ENCODE measurements at regions not wholly inside any gene's neighbourhood (a gene's known extent, or its start where the extent isn't known, plus 50 kb on each side); places are given as distances from the start of the nearest gene placed in this dataset.

DNA sequence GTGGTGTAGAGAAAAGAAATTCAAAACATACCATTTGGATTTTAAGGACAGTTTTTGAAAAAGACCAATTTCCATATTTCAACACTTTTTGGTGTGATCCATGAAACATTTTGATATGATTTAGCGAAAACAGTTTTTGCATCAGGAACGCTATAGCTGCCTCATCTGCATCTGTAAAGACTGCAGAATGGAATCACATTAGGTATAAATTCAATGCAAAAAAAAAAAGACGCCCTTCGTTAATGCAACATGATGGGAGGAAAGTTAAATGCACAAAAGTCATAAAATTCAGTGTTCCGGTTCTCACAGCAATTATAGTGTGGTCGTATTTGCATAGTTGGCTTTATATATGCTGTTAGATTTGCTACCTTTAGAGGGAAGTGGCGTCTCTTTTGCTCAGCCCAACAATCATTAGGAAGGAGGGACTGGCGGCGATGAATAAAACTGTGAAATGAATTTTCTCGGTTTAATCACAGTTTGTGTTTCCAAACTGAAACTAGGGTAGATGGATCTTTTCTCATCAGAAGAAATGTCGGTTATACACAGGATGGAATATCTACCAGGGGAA is 215.7 kb downstream of the TEX29 start:
- POLR2A ChIA-PET, result no interaction called here

DNA sequence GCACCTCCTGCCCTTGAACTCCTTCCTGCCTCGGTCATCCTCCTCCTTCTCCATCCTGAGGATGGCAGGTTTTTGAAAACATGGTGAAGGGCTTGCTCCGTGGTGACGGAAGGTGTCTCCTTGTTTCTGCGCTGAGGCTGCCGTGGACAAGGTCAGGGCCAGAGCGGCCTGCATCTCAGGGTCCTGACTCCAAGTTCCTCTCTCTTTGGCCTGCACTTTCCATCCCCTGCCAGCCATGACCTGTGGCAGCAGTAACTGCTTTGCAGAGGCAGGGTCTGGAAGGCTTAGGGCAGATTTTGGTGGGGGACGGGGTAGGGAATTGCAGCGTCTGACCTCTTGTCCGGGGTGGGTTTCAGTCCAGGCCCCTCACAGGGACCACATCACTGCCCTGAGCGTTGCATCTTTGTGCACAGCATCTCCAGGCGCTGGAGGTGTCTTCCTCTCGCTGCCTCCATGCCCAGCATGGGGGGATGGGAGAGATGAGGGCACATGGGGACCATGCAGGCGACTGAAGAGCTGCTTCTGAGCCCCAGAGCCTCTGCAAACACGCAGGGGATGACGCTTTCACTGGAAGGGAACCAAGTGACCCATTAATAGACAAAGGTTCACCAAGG is 216.8 kb downstream of the TEX29 start:
- H3K27ac Mint-ChIP-seq, result no peak overlapping the region
- DNase-seq (no peak), ATAC-seq (ENCODE audit: low read depth) (no peak)
- H3K9me3 Mint-ChIP-seq, result no peaks in the 10 kb centered on the region
- no peaks in the 10 kb centered on the region for H3K36me3 Mint-ChIP-seq
- H3K4me1 Mint-ChIP-seq, result no peaks in the 10 kb centered on the region
- H3K27me3 Mint-ChIP-seq, result peaks cover 41% of the 10 kb centered on the region
- POLR2A ChIA-PET, result no interaction called here
- H3K4me3 Mint-ChIP-seq, result no peak overlapping the region

More for the DNA sequence above, 215.7 kb downstream of the TEX29 start:
- no peaks in the 10 kb centered on the region for H3K4me1 Mint-ChIP-seq
- DNase-seq (no peak), ATAC-seq (ENCODE audit: low read depth) (no peak)
- H3K27me3 Mint-ChIP-seq, result peaks cover 49% of the 10 kb centered on the region
- H3K9me3 Mint-ChIP-seq, result no peaks in the 10 kb centered on the region
- no peaks in the 10 kb centered on the region for H3K36me3 Mint-ChIP-seq
- no peak overlapping the region for H3K27ac Mint-ChIP-seq
- H3K4me3 Mint-ChIP-seq, result no peak overlapping the region

DNA sequence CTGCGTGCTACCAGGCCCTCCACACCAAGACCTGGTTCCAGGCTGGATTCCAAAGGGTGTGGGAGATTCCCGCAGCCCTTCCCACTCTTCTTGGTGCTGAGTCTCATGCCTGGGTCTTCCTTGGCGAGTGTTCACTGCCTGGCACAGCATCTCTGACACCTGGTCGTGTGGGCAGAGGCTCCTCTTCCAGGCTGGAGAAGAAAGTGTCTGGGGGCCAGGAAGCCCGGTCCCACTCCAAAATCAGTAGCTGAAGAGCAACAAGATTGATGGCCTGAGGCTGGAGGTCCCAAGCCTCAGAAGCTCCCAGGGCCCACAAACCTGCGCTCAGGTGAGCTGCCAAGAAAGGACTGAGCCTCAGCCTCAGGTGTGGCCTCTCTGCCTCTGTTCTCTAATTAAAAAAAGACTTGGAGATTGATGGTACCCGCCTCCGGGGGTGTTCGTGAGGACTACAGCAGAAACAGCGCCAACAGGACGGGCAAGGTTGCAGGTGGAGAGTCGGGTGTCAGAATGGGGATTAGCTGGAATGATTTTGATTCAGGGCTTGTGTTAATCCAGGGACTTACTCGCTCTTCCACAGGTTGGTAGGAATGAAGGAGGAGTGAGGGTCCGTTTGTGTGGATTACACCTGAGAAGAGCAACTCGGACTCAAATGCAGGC is 217.5 kb downstream of the TEX29 start:
- Mint-ChIP-seq H3K27ac (no peak overlapping the region), H3K9me3 (no peaks in the 10 kb centered on the region), H3K27me3 (peaks cover 34% of the 10 kb centered on the region), H3K4me1 (no peaks in the 10 kb centered on the region), H3K36me3 (no peaks in the 10 kb centered on the region), H3K4me3 (no peak overlapping the region)
- no peak for DNase-seq
- POLR2A ChIA-PET, result no interaction called here
- ATAC-seq (ENCODE audit: low read depth), result no peak

DNA sequence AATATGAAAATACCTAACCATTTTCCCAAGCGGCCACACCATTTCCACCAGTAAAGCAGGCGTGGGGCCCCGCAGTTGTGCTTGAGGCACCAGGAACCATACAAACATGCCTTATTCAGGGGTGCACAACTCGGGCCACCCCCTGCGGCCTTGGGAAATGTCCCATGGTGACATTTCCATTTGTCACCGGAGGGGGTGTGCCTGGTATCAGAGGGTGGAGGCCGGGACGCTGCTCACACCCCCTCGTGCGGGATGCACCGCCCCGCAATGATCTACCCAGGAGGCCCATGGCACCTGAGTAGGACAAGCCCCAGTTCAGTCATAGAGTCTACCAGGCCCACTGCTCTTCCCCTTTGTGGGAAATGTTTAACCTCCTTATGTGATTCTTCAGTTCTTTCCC is 218.8 kb downstream of the TEX29 start:
- DNase-seq, result no peak
- POLR2A ChIA-PET, result no interaction called here
- no peak for ATAC-seq (ENCODE audit: low read depth)
- H3K36me3 Mint-ChIP-seq, result no peaks in the 10 kb centered on the region
- peaks cover 21% of the 10 kb centered on the region for H3K27me3 Mint-ChIP-seq
- no peaks in the 10 kb centered on the region for H3K4me1 Mint-ChIP-seq
- no peak overlapping the region for H3K4me3 Mint-ChIP-seq
- H3K9me3 Mint-ChIP-seq, result peaks cover under 1% of the 10 kb centered on the region
- H3K27ac Mint-ChIP-seq, result no peak overlapping the region

DNA sequence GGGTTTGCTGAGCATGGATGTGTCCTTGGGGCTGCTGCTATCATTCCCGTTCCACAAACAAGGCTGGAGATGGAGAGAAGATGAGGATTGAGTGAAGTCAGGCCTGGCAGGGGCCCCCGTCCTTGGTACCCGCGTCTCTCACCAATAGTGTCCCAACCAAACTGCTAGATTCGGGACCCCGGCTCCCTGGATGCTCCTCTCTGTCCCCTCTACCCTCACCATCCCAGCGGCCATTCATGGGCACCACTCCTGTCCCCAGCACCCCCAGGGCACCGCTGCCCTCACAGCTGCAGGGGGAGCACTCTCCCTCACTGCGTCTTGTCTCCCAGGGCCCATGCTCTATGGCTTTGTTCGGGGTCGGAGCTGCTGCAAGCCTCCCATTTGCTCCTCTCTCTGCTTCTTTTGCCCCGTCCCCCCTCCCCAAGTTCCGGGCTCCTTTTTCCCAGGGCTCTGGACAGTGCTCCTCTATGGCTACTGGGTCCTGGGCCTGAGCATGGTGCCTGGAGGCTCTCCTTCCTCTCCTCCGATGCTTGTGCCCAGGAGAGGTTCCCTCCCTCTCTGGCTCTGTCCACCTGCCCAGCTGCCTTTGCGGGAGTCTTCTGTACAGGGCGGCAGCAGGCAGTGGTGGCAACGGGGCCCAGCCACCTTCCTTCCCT is 219.5 kb downstream of the TEX29 start:
- Mint-ChIP-seq H3K9me3 (peaks cover 6% of the 10 kb centered on the region), H3K27me3 (peaks cover 15% of the 10 kb centered on the region), H3K36me3 (no peaks in the 10 kb centered on the region), H3K4me1 (no peaks in the 10 kb centered on the region), H3K4me3 (no peak overlapping the region), H3K27ac (no peak overlapping the region)
- POLR2A ChIA-PET, result no interaction called here
- ATAC-seq (ENCODE audit: low read depth), result no peak
- no peak for DNase-seq

DNA sequence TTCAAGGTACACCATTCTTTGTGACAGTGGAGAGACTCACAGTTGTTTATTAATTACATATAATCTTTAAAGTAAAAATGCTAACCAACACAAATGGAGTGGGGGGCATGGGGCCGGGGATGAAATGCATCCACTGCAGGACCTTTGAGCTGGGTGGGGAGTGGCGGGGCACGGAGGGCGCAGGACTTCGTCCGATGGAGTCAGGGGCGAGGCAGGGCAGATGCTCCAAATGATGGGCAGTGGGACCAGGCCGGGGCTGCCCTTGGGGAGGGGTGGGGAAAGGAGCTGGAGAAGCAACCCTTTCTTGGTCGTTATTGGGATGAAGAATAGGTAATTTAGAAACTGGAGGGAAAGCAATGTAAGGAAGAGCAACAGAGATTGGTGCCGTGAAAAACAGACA is 220.0 kb downstream of the TEX29 start:
- Mint-ChIP-seq H3K36me3 (no peaks in the 10 kb centered on the region), H3K4me3 (no peak overlapping the region), H3K4me1 (no peaks in the 10 kb centered on the region), H3K9me3 (peaks cover 8% of the 10 kb centered on the region), H3K27me3 (peaks cover 10% of the 10 kb centered on the region), H3K27ac (no peak overlapping the region)
- ATAC-seq (ENCODE audit: low read depth) (no peak), DNase-seq (no peak)
- POLR2A ChIA-PET, result no interaction called here

DNA sequence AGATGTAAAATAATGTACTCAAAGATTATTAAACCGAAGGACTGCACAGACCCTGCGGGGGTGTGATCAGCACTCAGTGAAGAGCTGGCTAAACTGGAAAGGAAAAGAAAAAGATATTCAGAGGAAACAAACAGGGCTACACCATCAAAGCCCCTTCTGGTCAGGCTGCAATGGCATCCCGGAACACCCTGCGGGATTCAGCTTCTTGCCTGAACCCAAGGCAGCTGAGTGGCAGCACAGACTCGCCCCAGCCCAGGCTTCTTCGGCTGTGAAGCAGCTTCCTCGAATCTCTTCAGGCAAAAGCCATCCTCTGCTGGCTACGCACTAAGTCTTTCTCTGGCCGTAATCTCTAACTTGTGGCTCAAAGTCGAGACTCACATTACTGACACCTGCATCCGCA is 220.9 kb downstream of the TEX29 start:
- H3K9me3 Mint-ChIP-seq, result peaks cover 8% of the 10 kb centered on the region
- H3K4me3 Mint-ChIP-seq, result no peak overlapping the region
- no peak for ATAC-seq (ENCODE audit: low read depth)
- H3K36me3 Mint-ChIP-seq, result no peaks in the 10 kb centered on the region
- no peaks in the 10 kb centered on the region for H3K4me1 Mint-ChIP-seq
- H3K27ac Mint-ChIP-seq, result no peak overlapping the region
- DNase-seq, result no peak
- peaks cover 2% of the 10 kb centered on the region for H3K27me3 Mint-ChIP-seq
- POLR2A ChIA-PET, result no interaction called here

DNA sequence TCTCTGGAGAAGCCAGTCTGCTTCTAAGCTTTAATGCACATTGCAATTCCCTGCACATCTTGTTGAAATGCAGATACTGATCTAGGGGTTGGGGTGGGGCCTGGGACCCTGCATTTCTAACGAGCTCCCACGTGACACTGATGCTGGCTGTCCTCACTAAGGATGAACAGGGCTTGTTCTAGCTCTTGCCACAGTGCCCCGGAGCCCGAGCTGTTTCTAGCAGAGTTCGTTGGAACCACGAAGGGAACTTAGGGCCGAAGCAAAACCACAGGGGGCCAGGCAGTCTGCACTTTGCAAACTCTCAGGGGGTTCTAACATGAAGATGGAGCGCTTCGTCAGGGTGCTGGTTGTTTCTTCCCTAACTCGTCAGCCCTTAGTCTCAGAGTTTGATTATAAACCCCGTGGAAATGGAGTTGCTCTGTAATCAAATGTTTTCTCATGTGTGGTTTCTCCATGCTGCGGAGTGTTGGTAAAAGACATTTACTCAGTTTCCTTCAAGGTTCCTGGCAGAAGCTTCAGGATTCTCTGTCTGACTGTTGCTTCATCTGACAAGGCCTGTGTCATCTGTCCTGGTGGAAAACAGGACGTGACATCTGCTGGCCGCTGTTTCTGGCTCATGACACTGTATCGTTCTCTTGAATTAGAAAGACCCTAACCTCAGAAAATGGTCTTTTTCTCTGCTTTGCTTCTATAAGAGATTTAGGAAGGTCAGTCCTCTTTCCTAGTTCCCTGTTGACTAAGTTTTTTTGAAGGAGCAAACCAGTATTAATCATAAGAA is 221.5 kb downstream of the TEX29 start:
- Mint-ChIP-seq H3K27me3 (no peaks in the 10 kb centered on the region), H3K36me3 (no peaks in the 10 kb centered on the region), H3K27ac (no peak overlapping the region), H3K9me3 (peaks cover 8% of the 10 kb centered on the region), H3K4me1 (no peaks in the 10 kb centered on the region), H3K4me3 (no peak overlapping the region)
- ATAC-seq (ENCODE audit: low read depth) (no peak), DNase-seq (no peak)
- POLR2A ChIA-PET, result no interaction called here

DNA sequence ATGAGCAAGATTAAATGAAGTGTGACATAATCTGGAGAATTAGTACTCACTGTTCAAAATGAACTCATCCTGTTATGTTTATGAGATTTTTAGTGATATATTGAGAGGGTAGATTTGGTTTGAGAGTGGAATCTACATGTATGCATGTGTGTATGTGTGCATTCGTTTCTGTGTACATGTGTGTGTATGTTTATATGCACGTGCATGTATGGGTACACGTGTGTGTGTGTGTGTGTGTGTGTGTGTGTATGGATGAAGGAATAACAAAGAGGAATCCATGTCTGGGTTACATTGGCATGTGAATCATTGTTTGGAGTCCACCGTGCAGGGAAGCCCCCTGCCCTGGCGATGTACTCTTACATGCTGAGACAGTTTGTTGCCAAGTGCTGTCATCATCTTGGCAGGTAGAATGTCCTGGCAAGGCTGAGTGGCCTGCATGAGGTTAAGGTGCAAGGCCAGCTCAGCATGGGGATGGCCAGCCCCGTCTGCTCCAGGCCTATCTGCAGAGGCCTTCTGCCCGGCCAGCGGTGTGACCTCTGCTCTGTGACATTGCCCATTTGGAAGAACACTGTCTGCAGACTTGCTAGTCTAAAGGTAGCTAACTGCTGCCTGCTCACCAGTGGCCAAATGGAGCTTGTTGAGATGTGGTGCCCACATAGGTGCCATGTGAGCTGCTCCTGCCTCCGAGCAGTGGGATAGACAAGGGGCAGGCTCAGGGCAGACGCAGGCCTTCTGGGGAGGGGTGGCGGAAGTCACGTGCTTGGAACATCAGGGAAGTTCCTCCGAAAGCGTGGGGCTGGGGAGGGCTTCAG is 222.3 kb downstream of the TEX29 start:
- no peaks in the 10 kb centered on the region for H3K4me1 Mint-ChIP-seq
- POLR2A ChIA-PET, result no interaction called here
- H3K36me3 Mint-ChIP-seq, result no peaks in the 10 kb centered on the region

DNA sequence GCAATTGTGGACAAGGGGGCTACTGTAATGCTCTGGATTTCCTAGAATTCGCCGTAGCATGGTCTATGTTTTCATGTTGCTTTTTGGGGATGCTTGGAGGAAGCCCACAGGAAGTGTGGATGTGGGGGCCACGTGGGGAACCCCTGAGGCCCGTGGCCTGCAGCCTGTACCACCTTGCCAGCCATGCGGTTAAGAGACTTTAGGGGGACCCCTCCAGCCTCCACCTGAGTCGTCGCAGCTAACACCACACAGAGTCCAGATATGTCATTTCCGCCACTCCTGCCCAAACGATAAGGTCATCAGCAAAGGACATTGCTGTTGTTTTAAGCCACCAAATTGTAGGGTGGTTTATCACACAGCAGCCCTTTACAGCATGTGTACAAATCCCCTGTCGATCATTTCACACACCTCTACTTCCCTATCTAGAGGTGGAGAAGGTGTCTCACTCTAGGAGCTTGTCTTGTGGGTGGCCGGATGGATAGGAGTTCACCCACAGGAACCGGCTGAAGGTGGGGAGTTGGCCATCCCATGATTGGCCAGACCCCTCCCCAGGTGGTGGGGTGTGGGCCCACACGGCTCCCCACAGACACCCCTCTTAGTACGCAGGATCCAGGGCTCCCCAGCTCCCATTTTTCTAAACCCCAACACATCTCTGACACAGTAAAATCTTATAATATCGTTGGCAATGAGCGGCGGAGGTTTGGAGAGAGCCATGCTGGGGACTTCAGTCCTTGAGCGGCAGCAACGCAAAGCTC is 226.7 kb downstream of the TEX29 start:
- POLR2A ChIA-PET, result no interaction called here
- DNase-seq (no peak), ATAC-seq (ENCODE audit: low read depth) (no peak)
- Mint-ChIP-seq H3K4me1 (no peaks in the 10 kb centered on the region), H3K36me3 (no peaks in the 10 kb centered on the region), H3K4me3 (no peak overlapping the region), H3K27ac (no peak overlapping the region), H3K9me3 (peaks cover 8% of the 10 kb centered on the region), H3K27me3 (no peaks in the 10 kb centered on the region)

More for the DNA sequence above, 222.3 kb downstream of the TEX29 start:
- ATAC-seq (ENCODE audit: low read depth), result no peak
- Mint-ChIP-seq H3K27ac (no peak overlapping the region), H3K4me3 (no peak overlapping the region), H3K9me3 (peaks cover 8% of the 10 kb centered on the region), H3K27me3 (no peaks in the 10 kb centered on the region)
- DNase-seq, result no peak

DNA sequence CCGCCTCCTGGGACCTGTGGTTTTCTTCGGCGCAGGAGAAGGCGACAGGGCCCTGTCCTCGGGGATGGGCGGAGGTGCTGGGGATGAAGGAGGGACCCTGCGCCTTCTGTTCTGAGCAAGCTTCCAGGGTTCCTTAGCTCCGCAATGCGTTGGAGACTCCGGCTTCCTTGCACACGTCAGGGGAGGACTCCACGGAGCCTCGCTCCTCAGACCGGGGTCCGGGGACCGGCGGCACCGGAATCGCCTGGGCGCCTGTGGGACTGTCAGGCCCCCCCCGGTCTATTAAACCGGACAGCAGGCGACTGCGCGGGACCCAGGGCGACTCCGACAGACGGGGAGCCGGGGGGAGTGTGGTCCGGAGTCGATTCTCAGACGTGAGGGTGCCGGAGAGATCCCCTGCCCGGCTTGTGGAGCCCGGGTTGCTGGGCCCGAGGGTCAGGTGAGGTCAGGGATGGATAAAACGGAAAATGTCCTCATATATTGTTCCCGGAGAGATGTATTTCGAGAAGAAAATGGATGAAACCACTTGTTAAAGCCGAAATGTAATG is 227.4 kb downstream of the TEX29 start:
- POLR2A ChIA-PET, result no interaction called here
- Mint-ChIP-seq H3K4me1 (no peaks in the 10 kb centered on the region), H3K36me3 (no peaks in the 10 kb centered on the region), H3K9me3 (peaks cover 8% of the 10 kb centered on the region), H3K27ac (no peak overlapping the region), H3K27me3 (no peaks in the 10 kb centered on the region), H3K4me3 (no peak overlapping the region)
- ATAC-seq (ENCODE audit: low read depth) (no peak), DNase-seq (no peak)

DNA sequence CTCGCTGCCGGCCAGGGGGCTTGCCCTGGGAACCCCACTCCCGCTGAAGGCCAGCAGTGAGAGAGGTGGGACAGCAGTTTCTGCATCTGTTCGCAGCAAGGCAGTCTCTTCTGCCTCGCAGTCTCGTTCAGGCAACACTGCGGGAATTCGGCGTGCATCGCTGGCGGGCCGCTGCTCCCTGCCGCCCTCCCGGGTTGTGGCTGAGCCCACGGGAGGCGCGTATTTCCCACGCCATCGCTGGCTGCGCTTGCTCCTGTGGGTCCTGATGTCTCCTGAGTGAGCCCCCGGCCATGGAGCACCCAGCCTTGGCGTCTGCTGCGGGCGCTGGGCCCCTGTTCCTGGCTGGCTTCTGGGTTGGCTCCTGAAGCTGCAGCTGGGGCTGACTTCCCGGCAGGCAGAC is 227.9 kb downstream of the TEX29 start:
- no peak overlapping the region for H3K4me3 Mint-ChIP-seq
- no peaks in the 10 kb centered on the region for H3K4me1 Mint-ChIP-seq
- H3K27me3 Mint-ChIP-seq, result peaks cover 1% of the 10 kb centered on the region
- H3K27ac Mint-ChIP-seq, result no peak overlapping the region
- ATAC-seq (ENCODE audit: low read depth), result no peak
- H3K36me3 Mint-ChIP-seq, result no peaks in the 10 kb centered on the region
- no peak for DNase-seq
- peaks cover 8% of the 10 kb centered on the region for H3K9me3 Mint-ChIP-seq
- POLR2A ChIA-PET, result no interaction called here
